CD4-positive, CD25-positive, alpha-beta regulatory T cell (primary cell): ENCODE measurements at regions not wholly inside any gene's neighbourhood (a gene's known extent, or its start where the extent isn't known, plus 50 kb on each side); places are given as distances from the start of the nearest gene placed in this dataset.
"Not testable (repeated sequence)": the region's sequence is repeated elsewhere in the genome, so short reads cannot be mapped to it uniquely, and the experiment has no call there.

Source experiments
- ATAC-seq, 2 donors: fragments of 150-1000 bp; cut with Tn5 transposase; one replicate each; pipeline ENCODE4 v1.10.0; 2021; ENCODE audit warnings: low read depth in 2 of 2, moderate number of reproducible peaks in 2 of 2, moderate library complexity in 1 of 2
- DNase-seq, 3 donors: peaks; one replicate each; pipeline versions ENCODE4 v3.0.0 to v3.0.0-alpha.2; 2012 to 2022; ENCODE audit warnings: mixed read lengths in 1 of 3
- H3K27ac ChIP-seq: one replicate; pipeline ENCODE4 v1.7.0; 2013; ENCODE audit warnings: mild to moderate bottlenecking, low read length; ENCODE audit not compliant: insufficient read depth, poor library complexity, severe bottlenecking
- H3K27me3 ChIP-seq: one replicate; pipeline ENCODE4 v1.7.0; 2013; ENCODE audit warnings: low read length; ENCODE audit not compliant: control insufficient read depth, insufficient read depth
- H3K36me3 ChIP-seq: one replicate; pipeline ENCODE4 v1.7.0; 2013; ENCODE audit warnings: mild to moderate bottlenecking, low read length, moderate library complexity; ENCODE audit not compliant: control insufficient read depth, insufficient read depth
- H3K4me1 ChIP-seq: 2 replicates; pipeline ENCODE4 v1.7.0; 2013; ENCODE audit warnings: mild to moderate bottlenecking, low read length; ENCODE audit not compliant: insufficient read depth, control insufficient read depth, poor library complexity, severe bottlenecking
- H3K4me3 ChIP-seq: one replicate; pipeline ENCODE4 v1.7.0; 2013; ENCODE audit warnings: low read depth, mild to moderate bottlenecking, low read length, moderate library complexity
- H3K9me3 ChIP-seq, 2 experiments: 1 replicate in 1 of 2; 2 replicates in 1 of 2; pipeline ENCODE4 v1.7.0; 2013; ENCODE audit warnings: low read length in 2 of 2, mild to moderate bottlenecking in 1 of 2, moderate library complexity in 1 of 2; ENCODE audit not compliant: control insufficient read depth in 2 of 2
- H3K27ac Mint-ChIP-seq, 3 donors: one replicate each; pipeline ENCODE4 v1.8.0; 2020 to 2022; ENCODE audit warnings: mild to moderate bottlenecking in 3 of 3, mixed read lengths in 3 of 3, moderate library complexity in 2 of 3
- H3K27me3 Mint-ChIP-seq: one replicate; pipeline ENCODE4 v1.8.0; 2022; ENCODE audit warnings: mild to moderate bottlenecking, mixed read lengths
- H3K36me3 Mint-ChIP-seq: one replicate; pipeline ENCODE4 v1.8.0; 2020; ENCODE audit warnings: mixed read lengths
- H3K4me1 Mint-ChIP-seq, 4 donors: one replicate each; pipeline ENCODE4 v1.8.0; 2020 to 2022; ENCODE audit warnings: mixed read lengths in 4 of 4, mild to moderate bottlenecking in 1 of 4
- H3K4me3 Mint-ChIP-seq, 4 donors: one replicate each; pipeline ENCODE4 v1.8.0; 2020 to 2022; ENCODE audit warnings: mild to moderate bottlenecking in 4 of 4, mixed read lengths in 4 of 4, moderate library complexity in 3 of 4
- H3K9me3 Mint-ChIP-seq, 7 donors: one replicate each; pipeline ENCODE4 v1.8.0; 2020 to 2022; ENCODE audit warnings: mixed read lengths in 7 of 7, mild to moderate bottlenecking in 3 of 7, moderate library complexity in 2 of 7

DNA sequence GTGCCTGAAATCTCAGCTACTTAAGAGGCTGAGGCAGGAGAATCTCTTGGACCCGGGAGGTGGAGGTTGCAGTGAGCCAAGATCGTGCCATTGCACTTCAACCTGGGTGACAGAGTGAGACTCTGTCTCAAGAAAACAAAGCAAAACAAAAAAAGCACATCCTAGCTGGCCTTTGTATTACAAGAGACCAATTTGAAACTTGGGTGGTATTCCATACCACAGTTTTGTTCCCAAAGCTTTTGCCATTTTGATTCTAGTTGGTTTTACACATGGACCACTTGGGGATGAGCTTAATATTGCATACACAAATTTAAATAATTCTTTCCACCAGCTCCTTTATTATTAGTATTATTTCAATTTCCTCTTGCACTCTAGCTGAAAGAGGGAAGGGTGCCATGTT is 276.9 kb upstream of the SLC16A7 start:
- DNase-seq (no peak), ATAC-seq (no peak)
- no peak overlapping the region for H3K4me3 ChIP-seq
- no peaks in the 10 kb centered on the region for H3K36me3 ChIP-seq
- Mint-ChIP-seq H3K27ac (no peak overlapping the region), H3K4me3 (no peak overlapping the region), H3K36me3 (no peaks in the 10 kb centered on the region), H3K9me3 (peaks cover 0 to 4% (median 0%) of the 10 kb centered on the region in 7 donors), H3K4me1 (no peaks in the 10 kb centered on the region), H3K27me3 (no peaks in the 10 kb centered on the region)
- no peaks in the 10 kb centered on the region for H3K4me1 ChIP-seq
- no peaks in the 10 kb centered on the region for H3K9me3 ChIP-seq
- no peaks in the 10 kb centered on the region for H3K27me3 ChIP-seq
- no peak overlapping the region for H3K27ac ChIP-seq

DNA sequence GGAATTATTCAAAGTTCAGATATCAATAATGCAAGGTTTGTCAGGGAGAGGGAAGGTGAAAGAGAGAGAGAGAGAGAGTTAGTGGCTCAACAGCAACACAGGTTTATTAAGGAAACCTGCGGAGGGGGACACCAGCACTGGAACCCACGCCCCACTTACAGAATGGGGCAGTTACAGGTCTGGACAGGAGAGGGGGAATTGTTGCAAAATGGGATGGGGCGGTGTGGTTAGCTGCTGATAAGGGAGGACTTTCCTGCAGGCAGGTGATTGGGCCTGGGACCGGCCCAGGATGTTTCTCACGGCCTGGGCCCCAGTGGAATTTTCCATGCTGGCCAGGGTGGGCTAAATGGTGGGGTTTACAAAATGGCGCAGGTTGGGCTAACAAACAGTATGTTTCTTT is 278.2 kb upstream of the SLC16A7 start:
- Histone ChIP-seq H3K27ac (no peak overlapping the region), H3K4me3 (no peak overlapping the region), H3K27me3 (no peaks in the 10 kb centered on the region), H3K36me3 (no peaks in the 10 kb centered on the region), H3K9me3 (no peaks in the 10 kb centered on the region), H3K4me1 (no peaks in the 10 kb centered on the region)
- H3K27me3 Mint-ChIP-seq, result no peaks in the 10 kb centered on the region
- H3K9me3 Mint-ChIP-seq, result peaks cover 0 to 5% (median 3%) of the 10 kb centered on the region in 7 donors
- no peaks in the 10 kb centered on the region for H3K36me3 Mint-ChIP-seq
- H3K27ac Mint-ChIP-seq, result peak overlapping the region in 1 of 3 donors; percentile 43
- H3K4me1 Mint-ChIP-seq, result no peaks in the 10 kb centered on the region
- ATAC-seq, result no peak
- H3K4me3 Mint-ChIP-seq, result no peak overlapping the region
- no peak for DNase-seq

DNA sequence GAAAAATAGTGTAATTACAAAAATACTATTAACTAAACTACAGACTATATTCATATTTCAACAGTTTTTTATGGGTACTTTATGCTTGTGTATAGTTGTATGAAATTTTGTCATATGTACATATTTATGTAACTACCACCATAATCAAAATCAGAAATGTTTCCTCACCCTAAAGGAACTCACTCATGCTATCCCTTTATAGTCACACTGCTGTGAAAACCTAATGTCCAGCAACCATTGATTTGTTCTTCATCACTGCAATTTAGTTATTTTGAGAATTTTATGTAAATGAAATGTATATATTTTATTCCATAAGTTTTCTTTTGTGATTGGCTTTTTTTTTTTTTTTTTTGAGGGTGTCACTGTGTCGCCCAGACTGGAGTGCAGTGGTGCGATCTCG is 278.9 kb upstream of the SLC16A7 start:
- Histone ChIP-seq H3K4me1 (no peaks in the 10 kb centered on the region), H3K27me3 (no peaks in the 10 kb centered on the region), H3K27ac (no peak overlapping the region), H3K9me3 (no peaks in the 10 kb centered on the region), H3K4me3 (no peak overlapping the region), H3K36me3 (no peaks in the 10 kb centered on the region)
- Mint-ChIP-seq H3K27ac (no peak overlapping the region), H3K4me3 (no peak overlapping the region), H3K36me3 (no peaks in the 10 kb centered on the region), H3K27me3 (no peaks in the 10 kb centered on the region), H3K4me1 (no peaks in the 10 kb centered on the region), H3K9me3 (peaks cover 0 to 7% (median 4%) of the 10 kb centered on the region in 7 donors)
- no peak for DNase-seq
- ATAC-seq, result no peak

DNA sequence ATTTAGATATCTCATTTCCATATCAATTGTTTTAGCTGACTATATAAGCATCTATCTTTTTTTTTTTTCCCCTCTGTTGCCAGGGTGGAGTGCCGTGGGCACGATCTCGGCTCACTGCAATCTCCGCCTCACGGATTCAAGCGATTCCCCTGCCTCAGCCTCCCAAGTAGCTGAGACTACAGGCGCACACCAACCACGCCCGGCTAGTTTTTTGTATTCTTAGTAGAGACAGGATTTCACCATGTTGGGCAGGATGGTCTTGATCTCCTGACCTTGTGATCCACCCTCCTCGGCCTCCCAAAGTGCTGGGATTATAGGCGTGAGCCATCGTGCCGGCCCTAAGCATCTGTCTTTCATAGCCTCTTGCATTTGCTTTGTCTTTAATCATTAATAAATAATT is 279.5 kb upstream of the SLC16A7 start:
- not testable (repeated sequence) for H3K4me1 ChIP-seq, H3K27me3 Mint-ChIP-seq, H3K36me3 ChIP-seq, H3K9me3 ChIP-seq, H3K27me3 ChIP-seq, H3K27ac ChIP-seq, H3K27ac Mint-ChIP-seq, H3K4me3 ChIP-seq, H3K4me3 Mint-ChIP-seq, H3K36me3 Mint-ChIP-seq, ATAC-seq, H3K4me1 Mint-ChIP-seq, DNase-seq
- peaks cover 0 to 11% (median 5%) of the 10 kb centered on the region in 7 donors for H3K9me3 Mint-ChIP-seq

DNA sequence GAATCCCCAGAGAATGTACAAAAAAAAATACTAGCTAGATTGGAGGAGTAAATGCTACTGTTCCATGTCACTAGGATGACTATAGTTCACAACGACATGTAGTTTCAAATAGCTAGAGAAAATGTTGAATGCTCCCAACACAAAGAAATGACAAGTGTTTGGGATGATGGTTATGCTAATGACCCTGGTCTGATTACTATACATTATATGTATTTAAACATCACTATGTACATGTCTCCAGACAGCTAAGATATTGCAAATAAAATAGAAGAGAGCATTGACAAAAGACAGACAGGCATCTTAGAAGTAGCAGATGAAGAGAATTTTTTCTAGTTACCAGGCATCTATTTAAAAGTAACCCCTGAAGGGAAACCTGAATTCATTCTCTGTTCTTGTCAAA is 281.6 kb upstream of the SLC16A7 start:
- Histone ChIP-seq H3K4me3 (no peak overlapping the region), H3K9me3 (no peaks in the 10 kb centered on the region), H3K36me3 (no peaks in the 10 kb centered on the region), H3K27ac (no peak overlapping the region), H3K27me3 (no peaks in the 10 kb centered on the region), H3K4me1 (no peaks in the 10 kb centered on the region)
- no peak for DNase-seq
- ATAC-seq, result no peak
- no peaks in the 10 kb centered on the region for H3K36me3 Mint-ChIP-seq
- no peaks in the 10 kb centered on the region for H3K27me3 Mint-ChIP-seq
- H3K4me1 Mint-ChIP-seq, result no peaks in the 10 kb centered on the region
- H3K9me3 Mint-ChIP-seq, result peaks cover 0 to 15% (median 11%) of the 10 kb centered on the region in 7 donors
- no peak overlapping the region for H3K27ac Mint-ChIP-seq
- H3K4me3 Mint-ChIP-seq, result no peak overlapping the region

DNA sequence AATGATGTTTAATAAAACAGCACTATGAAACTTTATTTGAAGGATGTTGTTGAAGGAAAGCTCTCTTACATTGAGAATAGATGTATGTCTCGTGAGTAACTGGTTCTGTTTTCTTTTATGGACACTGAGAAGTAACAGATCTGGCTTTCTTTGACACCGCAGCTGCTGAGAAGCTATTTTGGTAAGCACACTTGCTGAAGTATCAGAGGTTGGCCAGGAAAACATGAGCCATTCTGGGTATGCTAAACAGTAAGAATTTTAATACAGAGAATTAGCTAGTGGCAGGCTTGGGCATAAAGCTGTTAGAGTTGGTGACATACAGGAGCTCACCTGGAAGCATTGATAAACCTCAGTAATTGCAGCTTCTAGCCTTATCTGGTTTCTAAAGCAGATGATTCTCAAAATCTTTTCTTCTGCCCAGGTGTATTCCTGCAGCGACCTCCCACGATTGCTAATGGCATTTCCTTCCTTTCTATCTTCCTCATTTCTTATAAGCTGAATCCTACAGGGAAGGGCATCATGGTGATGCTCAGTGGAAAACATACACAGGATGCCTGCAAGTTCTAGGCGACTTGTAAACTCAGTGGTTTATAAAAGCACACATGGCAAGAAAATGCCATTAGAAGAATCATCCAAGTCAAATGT is 291.6 kb upstream of the SLC16A7 start:
- Histone ChIP-seq H3K9me3 (no peaks in the 10 kb centered on the region), H3K27me3 (no peaks in the 10 kb centered on the region), H3K4me3 (no peak overlapping the region), H3K36me3 (no peaks in the 10 kb centered on the region), H3K27ac (no peak overlapping the region), H3K4me1 (no peaks in the 10 kb centered on the region)
- ATAC-seq (no peak), DNase-seq (no peak)
- H3K36me3 Mint-ChIP-seq, result no peaks in the 10 kb centered on the region
- H3K27me3 Mint-ChIP-seq, result no peaks in the 10 kb centered on the region
- no peak overlapping the region for H3K27ac Mint-ChIP-seq
- H3K4me3 Mint-ChIP-seq, result no peak overlapping the region
- H3K9me3 Mint-ChIP-seq, result peaks cover 0 to 5% (median 0%) of the 10 kb centered on the region in 7 donors
- no peaks in the 10 kb centered on the region for H3K4me1 Mint-ChIP-seq

DNA sequence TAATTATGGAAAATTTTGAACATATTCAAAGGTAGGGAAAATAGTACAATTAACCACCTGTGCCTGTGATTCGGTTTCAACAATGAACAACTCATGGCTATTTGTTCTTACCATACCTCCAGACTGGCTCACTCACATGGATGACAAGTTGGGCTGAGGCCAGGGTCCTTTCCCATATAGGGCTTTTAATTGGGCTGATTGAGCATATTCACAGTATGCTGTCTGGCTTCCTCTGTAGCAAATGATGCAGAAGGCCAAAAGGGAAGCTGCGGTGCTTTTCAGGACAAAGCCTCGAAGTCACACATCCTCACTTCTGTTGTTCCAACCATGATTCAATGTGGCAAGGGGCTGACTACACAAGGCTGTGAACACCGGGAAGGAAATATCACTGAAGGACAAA is 297.5 kb upstream of the SLC16A7 start:
- no peak overlapping the region for H3K27ac ChIP-seq
- no peak overlapping the region for H3K4me3 ChIP-seq
- no peak overlapping the region for H3K27ac Mint-ChIP-seq
- DNase-seq (no peak), ATAC-seq (no peak)
- no peaks in the 10 kb centered on the region for H3K4me1 Mint-ChIP-seq
- H3K4me3 Mint-ChIP-seq, result no peak overlapping the region
- no peaks in the 10 kb centered on the region for H3K9me3 ChIP-seq
- no peaks in the 10 kb centered on the region for H3K27me3 Mint-ChIP-seq
- H3K36me3 ChIP-seq, result no peaks in the 10 kb centered on the region
- peaks cover 0 to 9% (median 2%) of the 10 kb centered on the region in 7 donors for H3K9me3 Mint-ChIP-seq
- no peaks in the 10 kb centered on the region for H3K4me1 ChIP-seq
- no peaks in the 10 kb centered on the region for H3K27me3 ChIP-seq
- H3K36me3 Mint-ChIP-seq, result no peaks in the 10 kb centered on the region

DNA sequence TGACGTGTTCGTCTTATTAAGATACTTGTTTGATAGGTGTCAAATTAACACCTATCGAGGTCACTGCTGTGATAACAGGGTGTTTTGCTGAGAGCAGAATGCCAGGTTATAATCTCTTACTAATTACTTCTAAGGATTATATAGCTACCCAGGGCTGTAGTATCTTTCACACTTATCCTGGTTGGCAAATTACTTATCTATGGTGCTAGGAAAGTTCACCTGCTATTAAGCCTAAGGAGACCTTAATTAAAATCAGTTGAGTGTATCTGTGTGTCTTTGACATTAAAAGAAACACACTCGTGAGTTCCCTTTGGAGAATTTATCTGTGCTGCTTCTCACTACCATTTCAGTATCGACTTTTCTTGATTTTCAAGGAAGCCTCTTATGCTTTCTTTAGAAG is 301.6 kb upstream of the SLC16A7 start:
- Mint-ChIP-seq H3K4me1 (no peaks in the 10 kb centered on the region), H3K27me3 (no peaks in the 10 kb centered on the region), H3K36me3 (no peaks in the 10 kb centered on the region), H3K9me3 (peaks cover 0 to 6% (median 0%) of the 10 kb centered on the region in 7 donors), H3K27ac (no peak overlapping the region), H3K4me3 (no peak overlapping the region)
- no peak for DNase-seq
- Histone ChIP-seq H3K27ac (no peak overlapping the region), H3K4me3 (no peak overlapping the region), H3K4me1 (no peaks in the 10 kb centered on the region), H3K36me3 (no peaks in the 10 kb centered on the region), H3K9me3 (no peaks in the 10 kb centered on the region), H3K27me3 (no peaks in the 10 kb centered on the region)
- no peak for ATAC-seq
